Embryonic facial prominence (tissue), 1 donor: ENCODE measurements at regions not wholly inside any gene's neighbourhood (a gene's known extent, or its start where the extent isn't known, plus 50 kb on each side); places are given as distances from the start of the nearest gene placed in this dataset.
"Not testable (repeated sequence)": the region's sequence is repeated elsewhere in the genome, so short reads cannot be mapped to it uniquely, and the experiment has no call there.

Source experiments
- DNase-seq: peaks from one replicate; pipeline ENCODE4 v3.0.0-alpha.2; 2016; ENCODE audit errors: extremely low spot score

DNA sequence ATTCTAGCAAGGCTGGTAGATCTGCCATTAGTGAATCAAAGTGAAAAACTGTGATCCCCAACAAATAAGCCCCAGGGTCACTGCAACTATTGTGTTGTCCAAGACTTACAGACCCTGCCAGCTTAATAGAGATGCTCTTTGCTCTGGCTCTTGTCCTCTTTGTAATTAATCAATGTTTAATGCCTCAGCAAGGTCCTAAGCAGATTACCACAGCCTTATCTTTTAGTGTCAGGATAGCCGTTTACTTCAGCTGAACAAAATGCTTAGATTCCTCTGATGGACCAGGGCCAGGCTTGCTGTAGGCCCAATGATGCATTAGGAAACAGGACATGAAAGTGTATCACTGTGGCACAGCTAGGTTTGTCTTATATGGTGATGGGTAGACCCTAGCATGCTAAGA is 353.3 kb downstream of the HACE1 start:
- no peak for DNase-seq

DNA sequence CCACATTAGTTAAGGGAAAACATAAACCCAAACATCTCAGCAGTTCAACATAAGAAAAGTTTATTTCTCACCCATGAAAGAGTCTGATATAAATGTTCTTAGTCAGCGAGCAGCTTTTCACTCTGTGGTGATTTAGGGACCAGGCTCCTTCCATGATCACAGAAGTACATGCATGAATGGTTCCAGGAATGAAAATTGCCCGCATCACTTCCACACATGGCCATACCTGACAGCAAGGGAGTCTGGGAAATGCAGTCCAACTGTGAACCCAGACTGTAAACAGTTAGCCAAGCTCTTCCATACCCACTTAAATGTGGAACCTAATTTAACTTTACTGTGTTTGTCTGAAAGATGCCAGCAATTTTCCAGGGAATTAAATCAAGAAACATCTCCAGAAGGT is 353.9 kb downstream of the HACE1 start:
- no peak for DNase-seq

DNA sequence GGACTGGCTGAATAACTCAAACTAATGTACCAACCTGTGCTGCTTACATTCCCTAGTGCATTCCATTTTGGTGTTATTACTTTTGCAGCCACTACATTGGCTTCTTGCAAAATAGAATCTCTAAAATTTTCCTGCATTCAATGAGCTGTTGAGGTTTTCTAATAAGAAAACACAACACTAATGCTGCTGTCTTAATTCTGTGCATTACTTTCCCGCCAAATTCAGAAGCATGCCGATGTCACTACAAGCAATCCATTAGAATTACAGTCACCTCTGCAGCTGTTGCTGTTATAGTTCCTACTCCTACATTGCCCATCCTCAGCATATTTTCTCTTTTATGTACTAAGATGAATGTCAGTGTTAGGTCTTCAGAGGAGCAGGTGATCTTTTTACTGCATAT is 359.5 kb downstream of the HACE1 start:
- DNase-seq = no peak

DNA sequence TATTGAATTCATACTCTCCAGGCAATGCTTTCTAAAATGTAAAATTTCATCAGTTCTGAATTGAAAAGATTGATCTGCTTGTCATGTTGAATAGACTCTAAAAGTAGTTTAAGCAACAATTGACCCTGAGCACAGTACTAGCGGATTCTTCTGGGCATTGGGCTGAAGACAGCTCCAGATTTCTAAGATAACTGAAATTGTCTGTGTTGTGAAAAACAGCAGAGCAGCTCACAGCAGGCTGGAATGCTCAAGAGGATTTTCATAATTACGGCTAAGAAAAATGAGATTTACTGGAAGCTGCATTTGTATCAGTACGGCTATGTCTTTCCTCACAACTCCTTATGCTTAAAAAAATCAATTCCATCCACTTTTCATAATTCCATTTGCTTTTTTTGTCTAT is 373.7 kb downstream of the HACE1 start:
- no peak for DNase-seq

DNA sequence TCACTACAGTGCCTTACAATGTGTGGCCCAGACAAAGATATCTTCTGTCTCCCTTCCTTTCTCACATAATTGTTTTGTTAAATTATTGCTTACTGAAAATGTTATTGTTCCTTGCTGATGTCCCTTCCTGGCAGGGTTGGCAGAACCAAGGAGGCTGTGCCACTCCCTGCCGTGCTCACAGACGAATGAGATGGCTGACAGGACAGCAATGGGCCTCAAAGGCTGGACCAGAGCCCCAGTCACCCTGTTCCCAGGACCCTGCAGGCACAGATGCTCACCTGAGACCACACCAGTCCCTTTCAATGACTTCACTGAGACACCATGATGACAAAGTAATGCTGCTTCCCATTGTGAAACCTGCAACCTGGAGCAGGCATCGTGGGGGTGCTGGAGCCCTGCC is 375.1 kb downstream of the HACE1 start:
- no peak for DNase-seq

DNA sequence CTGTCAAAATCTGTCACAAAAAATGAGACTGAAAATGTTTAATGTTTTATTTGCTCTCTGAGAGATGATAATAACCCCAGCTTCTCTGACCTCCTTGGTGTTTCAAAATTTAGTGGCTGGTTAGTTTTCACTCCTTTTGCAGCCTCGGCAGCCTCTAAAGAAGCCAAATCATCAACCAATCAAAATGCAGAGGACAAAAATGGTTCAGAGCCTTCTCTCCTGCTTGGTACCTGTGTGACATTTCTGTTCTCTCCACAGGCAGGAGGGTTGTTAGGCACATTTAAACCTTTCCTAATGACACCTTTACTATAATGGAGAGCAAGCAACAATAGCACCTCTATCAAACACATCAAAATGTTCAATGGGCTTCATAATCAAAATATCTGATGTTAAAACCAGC is 375.5 kb downstream of the HACE1 start:
- no peak for DNase-seq

DNA sequence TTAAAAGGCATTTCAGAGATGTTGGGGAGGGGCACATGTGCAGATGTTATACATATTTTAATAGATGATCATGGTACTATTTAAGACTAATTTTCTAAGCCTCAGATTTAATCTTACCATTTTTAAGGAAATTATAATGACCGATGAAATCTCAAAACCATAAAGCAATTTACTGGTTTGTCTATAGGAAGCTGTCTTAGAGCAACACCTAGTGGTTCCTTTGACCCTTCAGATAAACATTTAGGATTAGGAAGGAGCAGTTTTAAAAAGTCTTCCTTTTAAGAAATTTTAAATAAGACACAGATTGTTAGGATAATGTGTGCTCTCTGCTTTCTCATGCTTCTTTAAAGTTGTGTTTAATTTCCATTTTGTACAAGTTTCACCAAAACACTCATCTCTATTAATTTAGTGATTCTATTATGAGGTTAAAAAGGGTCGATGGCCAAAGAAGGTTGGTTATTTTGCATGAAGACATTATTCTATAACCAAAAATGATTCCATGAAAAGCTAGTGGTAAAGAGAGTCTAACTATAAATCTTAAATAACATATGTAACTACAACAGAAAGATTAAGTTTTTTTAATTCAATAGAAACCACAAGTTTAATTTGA is 376.4 kb downstream of the HACE1 start:
- no peak for DNase-seq

DNA sequence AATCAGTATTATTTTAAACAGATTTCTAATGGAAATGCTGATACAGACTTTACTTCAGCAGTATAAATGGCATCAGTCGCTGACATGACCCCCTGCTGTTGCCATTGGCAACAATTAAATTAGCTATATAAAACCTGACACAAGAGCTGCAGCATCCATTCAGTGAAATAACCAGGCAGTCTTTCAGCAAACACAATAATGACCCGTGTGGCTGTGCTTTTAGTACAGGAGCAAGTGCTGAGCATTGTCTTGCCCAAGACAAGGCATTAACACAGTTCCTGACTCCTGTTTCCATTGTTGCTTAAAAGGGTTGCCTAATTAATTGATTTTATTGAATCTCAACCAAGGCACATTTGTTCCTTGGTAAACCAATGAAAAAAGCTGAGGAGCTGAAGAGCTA is 382.1 kb downstream of the HACE1 start:
- no peak for DNase-seq

DNA sequence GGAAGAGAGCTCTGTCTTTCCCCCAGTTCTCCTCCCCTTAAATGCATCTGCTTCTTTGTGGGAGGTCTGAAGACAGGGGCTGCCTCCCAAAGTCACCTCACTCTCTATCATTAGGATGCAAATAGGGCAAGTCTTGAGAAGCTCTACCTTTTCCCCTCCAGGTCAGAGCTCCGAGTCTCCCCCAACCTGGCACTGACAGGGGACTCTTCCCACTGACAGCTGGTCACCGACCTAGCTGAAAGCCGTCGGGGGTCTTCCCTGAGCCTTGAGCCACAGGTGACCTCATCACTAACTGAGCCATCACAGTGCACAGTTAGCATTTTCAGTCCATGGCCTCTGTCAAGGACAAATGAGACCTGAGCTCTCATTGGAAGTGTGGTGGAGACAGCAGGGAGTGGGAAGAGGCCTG is 386.7 kb downstream of the HACE1 start:
- DNase-seq = no peak

DNA sequence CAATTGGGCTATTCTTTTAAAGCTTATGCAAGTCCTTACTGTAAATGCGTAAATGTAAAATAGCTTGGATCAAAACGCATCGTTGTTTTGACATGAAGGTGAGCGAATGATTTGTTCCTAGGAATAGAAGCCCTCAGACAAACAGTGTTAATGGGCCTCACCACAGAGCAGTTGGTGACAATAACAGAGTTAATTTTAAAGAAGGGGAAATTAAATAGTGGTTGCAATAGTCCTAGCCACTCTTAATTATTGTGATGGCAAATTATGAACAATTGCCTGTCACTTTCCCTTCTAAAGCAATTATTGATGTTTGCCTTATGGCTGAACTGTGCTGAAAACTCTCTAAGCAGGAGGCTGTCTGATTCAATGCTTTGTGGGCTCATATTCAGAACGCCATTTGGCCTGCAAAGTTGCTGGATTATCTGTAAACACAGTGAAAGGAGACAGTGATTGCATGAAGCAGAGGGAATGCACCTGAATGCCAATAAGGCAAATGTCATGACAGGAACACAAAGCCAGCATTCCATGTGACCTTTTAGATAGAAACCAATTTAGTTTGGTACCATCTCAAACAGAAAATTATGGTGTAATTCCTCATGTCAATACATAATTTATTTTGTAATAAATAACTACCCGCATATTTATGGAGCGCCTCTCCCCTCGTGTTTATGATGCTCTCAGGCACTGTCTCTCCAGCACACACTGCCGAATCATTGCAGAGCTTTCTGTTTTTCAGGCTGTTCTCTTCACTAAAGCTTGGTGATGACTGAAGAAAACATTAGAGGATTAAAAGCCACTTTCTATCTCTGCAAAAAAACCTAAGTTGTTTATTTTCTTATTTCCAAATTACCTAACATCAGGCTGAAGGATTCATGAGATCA is 387.5 kb downstream of the HACE1 start:
- no peak for DNase-seq

DNA sequence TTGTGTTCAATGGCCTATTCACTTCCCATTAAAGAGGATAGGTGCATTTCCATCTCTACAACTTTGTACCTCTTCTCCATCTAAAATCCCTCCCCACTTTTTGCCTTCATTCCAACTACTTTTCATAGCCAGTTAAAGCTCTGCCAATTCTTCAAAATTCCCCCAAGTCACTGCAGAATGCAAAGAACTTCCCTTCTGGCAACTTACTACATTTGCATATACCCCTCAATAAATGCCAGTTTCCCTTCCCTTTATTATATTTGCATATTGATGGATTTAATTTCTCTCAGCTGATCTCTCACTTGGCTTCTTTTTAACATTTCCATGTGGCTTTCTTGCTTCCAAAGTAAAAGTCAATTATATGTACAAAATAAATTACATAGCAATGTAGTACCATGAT is 393.4 kb downstream of the HACE1 start:
- no peak for DNase-seq

DNA sequence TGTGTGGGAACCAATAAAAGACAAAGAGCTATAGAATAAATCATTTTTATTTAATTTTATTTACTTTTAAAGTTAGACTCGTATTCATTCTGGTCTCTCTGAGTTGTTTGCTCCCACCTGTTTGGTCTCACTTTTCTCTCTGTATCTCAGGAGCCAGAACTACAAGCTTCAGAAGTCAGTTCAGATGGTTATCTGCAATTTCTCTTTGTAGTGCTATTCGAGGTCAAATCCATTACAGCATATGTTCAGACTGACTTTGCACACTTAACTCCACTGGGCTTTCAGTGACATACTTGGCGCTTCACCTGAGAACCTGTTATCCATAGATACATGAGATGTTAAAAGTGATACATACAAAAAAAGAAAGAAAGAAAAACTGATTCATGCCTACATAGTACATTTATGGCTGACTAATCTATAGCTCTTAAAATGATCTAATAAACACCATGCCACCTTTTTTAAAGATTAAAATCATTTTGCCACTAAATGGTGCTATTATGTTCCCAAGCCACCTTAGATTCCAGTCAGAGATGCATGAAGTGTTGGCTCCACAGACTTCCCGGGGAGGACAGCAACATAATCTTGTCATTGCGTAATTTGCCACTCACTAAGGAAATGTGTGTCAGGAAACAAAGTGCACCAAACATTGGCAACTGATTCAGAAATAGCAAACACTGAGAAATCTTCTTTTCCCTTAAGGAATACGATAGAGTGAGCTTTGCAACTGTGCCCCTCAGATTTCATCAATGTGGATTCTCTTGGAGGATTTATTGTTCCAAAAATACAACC is 396.7 kb downstream of the HACE1 start:
- no peak for DNase-seq

DNA sequence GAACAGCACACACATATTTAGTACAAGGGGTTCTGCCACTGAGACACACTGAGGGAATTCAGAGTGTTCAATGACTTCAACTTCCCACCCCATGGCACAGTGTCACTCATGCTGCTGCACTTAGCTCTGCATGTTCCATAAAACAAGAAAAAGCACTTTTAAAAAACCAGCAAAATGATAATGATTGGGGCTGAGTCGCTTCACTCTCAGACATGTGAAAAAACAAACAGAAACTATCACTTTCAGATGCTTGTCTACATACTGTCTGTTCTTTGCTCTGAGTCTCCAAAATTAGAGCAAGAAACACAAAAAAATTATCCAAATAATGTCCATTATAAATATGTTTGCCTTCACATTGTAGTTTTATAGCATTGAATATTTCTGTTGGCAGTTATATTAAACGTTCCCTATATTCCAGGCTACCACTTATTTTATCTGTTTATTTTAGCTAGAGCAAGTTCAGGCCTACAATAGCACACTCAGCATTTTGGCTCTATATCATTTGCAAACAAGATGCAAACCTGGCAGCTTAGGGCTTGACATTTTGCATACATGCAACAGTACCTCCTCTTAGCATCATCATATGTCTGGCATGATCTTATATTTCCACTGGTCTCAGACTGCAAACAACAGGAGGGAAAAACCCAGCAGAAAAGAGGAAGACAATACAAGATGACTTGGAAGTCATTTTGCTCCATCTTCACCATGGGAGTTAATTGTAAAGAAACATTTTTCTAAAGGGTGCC is 398.8 kb downstream of the HACE1 start:
- no peak for DNase-seq

DNA sequence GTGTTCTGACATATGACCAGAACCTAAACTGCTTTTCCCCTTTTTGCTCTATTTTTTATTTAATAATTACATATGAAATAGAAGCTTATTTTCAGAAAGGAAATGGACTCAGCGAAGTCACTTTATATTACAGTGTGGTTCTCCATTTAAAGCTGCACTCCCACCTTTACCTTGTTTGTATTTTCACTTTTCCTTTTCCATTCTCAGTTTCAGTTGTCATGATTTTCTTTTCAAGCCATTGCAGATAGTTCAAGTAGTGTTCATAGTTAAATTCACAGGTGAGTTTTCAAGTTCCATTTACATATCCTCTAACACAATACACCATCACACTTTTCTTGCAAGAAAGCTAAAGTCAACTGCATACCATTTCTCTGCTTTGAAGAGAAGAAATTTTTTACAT is 400.2 kb downstream of the HACE1 start:
- DNase-seq = no peak

DNA sequence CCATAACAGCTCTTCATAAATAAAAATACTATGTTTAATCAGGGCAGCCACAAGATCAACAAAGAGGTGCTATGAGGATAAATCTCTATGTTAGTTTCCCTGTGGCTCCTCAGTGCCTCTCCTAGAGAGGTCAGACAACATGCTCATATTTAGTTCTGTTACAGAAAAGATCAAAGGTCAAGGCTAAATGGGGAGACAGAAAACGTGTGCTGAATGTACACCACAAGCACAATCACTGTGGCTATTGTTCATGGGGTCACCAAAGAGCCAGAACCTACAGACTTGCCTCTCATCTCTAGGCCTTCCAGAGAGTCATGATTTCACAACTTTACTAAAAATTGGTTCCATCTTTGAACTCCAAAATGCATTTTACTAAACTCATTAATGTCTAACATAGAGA is 409.8 kb downstream of the HACE1 start:
- no peak for DNase-seq

DNA sequence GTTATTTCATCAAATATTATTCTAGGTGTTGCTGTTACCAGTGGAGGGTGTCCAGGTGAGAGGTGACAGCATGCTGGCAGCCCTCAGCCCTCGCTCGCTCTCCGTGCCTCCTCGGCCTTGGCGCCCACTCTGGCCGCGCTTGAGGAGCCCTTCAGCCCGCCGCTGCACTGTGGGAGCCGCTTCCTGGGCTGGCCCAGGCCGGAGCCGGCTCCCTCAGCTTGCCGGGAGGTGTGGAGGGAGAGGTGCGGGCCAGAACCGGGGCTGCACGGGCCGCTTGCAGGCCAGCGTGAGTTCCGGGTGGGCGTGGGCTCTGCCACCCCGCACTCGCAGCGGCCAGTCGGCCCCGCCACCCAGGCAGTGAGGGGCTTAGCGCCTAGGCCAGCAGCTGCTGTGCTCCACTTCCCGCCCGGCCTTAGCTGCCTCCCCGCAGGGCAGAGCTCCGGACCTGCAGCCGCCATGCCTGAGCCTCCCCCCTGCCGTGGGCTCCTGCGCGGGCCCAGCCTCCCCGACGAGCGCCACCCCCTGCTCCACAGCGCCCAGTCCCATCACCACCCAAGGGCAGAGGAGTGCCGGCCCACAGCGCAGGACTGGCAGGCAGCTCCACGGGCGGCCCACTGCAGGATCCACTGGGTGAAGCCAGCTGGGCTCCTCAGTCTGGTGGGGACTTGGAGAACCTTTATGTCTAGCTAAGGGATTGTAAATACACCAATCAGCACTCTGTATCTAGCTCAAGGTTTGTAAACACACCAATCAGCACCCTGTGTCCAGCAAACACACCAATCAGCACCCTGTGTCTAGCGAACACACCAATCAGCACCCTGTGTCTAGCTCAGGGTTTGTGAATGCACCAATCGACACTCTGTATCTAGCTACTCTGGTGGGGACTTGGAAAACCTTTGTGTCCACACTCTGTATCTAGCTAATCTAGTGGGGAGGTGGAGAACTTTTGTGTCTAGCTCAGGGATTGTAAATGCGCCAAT is 413.3 kb downstream of the HACE1 start:
- DNase-seq = not testable (repeated sequence)

DNA sequence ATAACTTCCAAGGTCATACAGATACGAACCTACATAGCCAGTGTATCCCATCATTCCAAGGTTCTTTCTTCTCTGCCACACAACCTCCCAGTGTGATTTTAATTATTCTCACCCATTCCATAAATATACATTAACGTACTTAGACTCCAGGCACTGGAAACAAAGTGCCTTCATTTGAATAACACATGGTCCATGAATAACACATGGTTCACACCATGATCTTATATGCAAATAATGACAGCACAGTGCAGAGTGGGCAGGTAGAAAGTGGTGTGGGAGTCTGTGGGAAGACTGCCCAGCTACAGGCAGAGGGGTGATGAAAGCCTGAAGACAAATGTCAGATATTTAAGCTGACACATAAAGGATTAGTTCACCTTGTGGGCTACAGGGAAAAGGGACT is 425.2 kb downstream of the HACE1 start:
- DNase-seq = no peak

DNA sequence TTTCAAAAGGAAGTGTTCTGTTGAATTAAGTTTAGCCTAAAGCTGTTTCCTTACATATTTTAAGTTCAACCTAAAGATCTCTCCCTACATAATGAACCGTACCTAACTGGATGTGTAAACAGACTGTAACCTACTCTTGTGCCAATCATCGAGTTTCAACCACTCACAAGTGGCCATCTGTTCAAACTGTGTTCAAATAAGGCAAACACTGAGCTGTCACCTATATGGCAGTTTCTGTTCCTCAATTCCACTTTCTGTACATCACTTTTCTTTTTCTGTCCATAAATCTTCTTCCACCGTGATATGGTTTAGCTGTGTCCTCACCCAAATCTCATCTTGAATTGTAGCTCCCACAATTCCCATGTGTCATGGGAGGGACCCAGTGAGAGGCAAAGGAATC is 428.6 kb downstream of the HACE1 start:
- DNase-seq = no peak

DNA sequence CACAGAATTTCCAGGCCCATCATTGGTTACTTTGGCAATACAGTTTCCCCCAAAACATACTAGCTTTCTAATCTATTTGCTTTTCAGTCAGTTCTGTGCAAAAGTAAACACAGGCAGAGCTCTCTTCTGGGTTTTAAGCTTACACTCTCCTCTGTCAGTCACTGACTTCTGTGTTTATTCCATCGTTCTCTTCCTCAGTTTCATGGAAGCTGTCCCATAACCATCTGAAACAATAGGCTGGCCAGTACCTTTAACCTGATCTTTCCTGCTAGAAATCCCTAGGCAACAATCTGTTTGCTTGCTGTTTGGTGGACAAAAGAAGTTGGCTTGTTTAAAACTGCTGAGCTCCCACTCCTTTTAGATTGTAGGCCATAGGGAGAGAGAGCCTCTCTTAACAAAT is 431.5 kb downstream of the HACE1 start:
- no peak for DNase-seq

DNA sequence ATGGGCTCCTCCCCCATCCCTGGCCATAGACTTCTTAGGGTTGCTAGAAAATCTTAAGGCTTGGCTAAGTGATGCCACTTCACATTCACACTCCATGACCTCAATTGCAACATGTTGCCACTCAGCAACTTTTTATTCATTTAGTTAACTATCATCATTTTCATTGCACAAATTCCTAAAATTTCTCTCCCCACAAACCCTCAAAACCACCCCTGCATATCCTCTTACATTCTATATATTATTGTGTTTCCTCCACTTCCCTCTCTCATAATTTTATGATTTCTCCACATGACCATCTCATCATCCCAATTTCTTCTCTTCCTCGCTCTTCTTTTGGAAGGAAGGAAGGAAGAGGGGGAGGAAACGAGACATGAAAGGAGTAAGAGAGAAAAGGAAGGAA is 436.0 kb downstream of the HACE1 start:
- no peak for DNase-seq

DNA sequence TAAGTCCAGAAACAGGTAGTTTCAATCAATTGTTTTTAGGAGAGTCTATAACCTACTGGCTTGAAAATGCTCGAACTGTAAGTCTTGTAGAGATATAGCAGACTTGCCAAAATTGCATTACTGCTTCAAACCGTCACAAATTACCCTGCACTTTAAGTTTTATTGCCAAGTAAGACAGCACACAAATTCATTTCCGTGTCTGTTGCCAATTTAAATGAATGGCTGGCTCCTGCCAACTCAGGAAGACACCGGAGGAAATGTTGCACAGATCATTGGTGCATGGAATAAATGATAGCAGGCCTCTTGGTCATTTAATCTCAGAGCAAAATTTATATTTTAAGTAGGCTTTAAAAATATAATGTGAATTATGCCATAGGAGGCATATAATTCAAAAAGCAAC is 438.1 kb downstream of the HACE1 start:
- DNase-seq = no peak
